Prostate gland (tissue), 2 donors: ENCODE measurements at regions not wholly inside any gene's neighbourhood (a gene's known extent, or its start where the extent isn't known, plus 50 kb on each side); places are given as distances from the start of the nearest gene placed in this dataset.
"Not testable (repeated sequence)": the region's sequence is repeated elsewhere in the genome, so short reads cannot be mapped to it uniquely, and the experiment has no call there.

Experiments used
- DNase-seq: peaks from one replicate; pipeline ENCODE4 v3.0.0-alpha.2; 2019; ENCODE audit warnings: low spot score
- H3K27ac ChIP-seq, 2 donors: fragments of 200-600 bp; sonication (generic); 2 replicates each; pipeline ENCODE4 v1.5.1; 2017 to 2019
- H3K27me3 ChIP-seq: fragments of 200-600 bp; sonication (generic); replicated peaks from 2 replicates; pipeline ENCODE4 v1.5.1; 2019; ENCODE audit not compliant: insufficient read depth
- H3K36me3 ChIP-seq, 2 donors: fragments of 200-600 bp; sonication (generic); 1 replicate in 1 of 2; 2 replicates in 1 of 2; pipeline versions ENCODE4 v1.5.1 to v1.8.1; 2017 to 2019
- H3K4me1 ChIP-seq: fragments of 200-600 bp; sonication (generic); replicated peaks from 2 replicates; pipeline ENCODE4 v1.5.1; 2019
- H3K4me3 ChIP-seq, 2 donors: fragments of 200-600 bp; sonication (generic); 2 replicates each; pipeline ENCODE4 v1.5.1; 2017 to 2019
- H3K9me3 ChIP-seq: fragments of 200-600 bp; sonication (generic); 2 replicates; pipeline ENCODE4 v1.5.1; 2017
- CTCF ChIP-seq, 4 experiments: fragments of 200-600 bp in 2 of 4; fragments of 450-650 bp in 2 of 4; sonication (generic) in 2 of 4; IDR thresholded peaks; 1 replicate in 3 of 4; 2 replicates in 1 of 4; pipeline ENCODE4 v1.5.1; 2016 to 2019; ENCODE audit warnings: antibody characterized with exemption in 4 of 4, mild to moderate bottlenecking in 2 of 4, moderate library complexity in 2 of 4
- POLR2A ChIP-seq: fragments of 450-650 bp; IDR thresholded peaks from one replicate; pipeline ENCODE4 v1.6.1; 2016; ENCODE audit warnings: antibody characterized with exemption, mild to moderate bottlenecking
- POLR2AphosphoS5 ChIP-seq: sonication (generic); formaldehyde crosslinking; IDR thresholded peaks from one replicate; pipeline ENCODE4 v1.6.1; 2017; ENCODE audit warnings: antibody characterized with exemption
- WGBS: methylation state at CpG from one replicate; pipeline ENCODE4 v1.1.5; 2018; 5-methylcytosine and 5-hydroxymethylcytosine counted together
- intact Hi-C: fragments of 100-400 bp; cut with DNase I; formaldehyde crosslinking; loops from one replicate; pipeline ENCODE4 v1.14.2; 2022

- no peaks in the 10 kb centered on the region for H3K27me3 ChIP-seq
- H3K4me1 ChIP-seq, result no peaks in the 10 kb centered on the region
- no peak overlapping the region for H3K27ac ChIP-seq
- no peak for DNase-seq
- H3K36me3 ChIP-seq, result no peaks in the 10 kb centered on the region
- intact Hi-C loops, result no loop called here
- no peak overlapping the region for H3K4me3 ChIP-seq
- 79% methylated on average over 3 of the region's 3 CpGs for WGBS
- no peaks in the 10 kb centered on the region for H3K9me3 ChIP-seq
- TF ChIP-seq CTCF (IDR thresholded peaks at IDR 0.05), result no peak
- no peak for TF ChIP-seq POLR2A
- no peak for TF ChIP-seq POLR2AphosphoS5
Observed at GRCh38 chr9:24051587-24051986, 225.5 kb upstream of the ELAVL2 start.

- H3K36me3 ChIP-seq, intact Hi-C loops, H3K4me3 ChIP-seq, DNase-seq, H3K27me3 ChIP-seq, H3K27ac ChIP-seq, H3K4me1 ChIP-seq, H3K9me3 ChIP-seq: not testable (repeated sequence)
- WGBS, result 94% methylated on average over 3 of the region's 3 CpGs
Observed at GRCh38 chr9:24050239-24050638, 224.2 kb upstream of the ELAVL2 start.

- Histone ChIP-seq H3K4me3 (no peak overlapping the region), H3K27me3 (no peaks in the 10 kb centered on the region), H3K4me1 (no peaks in the 10 kb centered on the region), H3K36me3 (no peaks in the 10 kb centered on the region), H3K27ac (no peak overlapping the region), H3K9me3 (no peaks in the 10 kb centered on the region)
- DNase-seq, result no peak
- TF ChIP-seq CTCF (IDR thresholded peaks at IDR 0.05) (no peak), POLR2AphosphoS5 (no peak), POLR2A (no peak)
- intact Hi-C loops, result no loop called here
- WGBS, result 92% methylated on average over 3 of the region's 3 CpGs
Observed at GRCh38 chr9:24045150-24045549, 219.1 kb upstream of the ELAVL2 start.

- DNase-seq, result no peak
- no peak overlapping the region for H3K4me3 ChIP-seq
- H3K9me3 ChIP-seq, result no peaks in the 10 kb centered on the region
- no peaks in the 10 kb centered on the region for H3K4me1 ChIP-seq
- H3K27me3 ChIP-seq, result no peaks in the 10 kb centered on the region
- H3K27ac ChIP-seq, result no peak overlapping the region
- TF ChIP-seq POLR2A (no peak), CTCF (IDR thresholded peaks at IDR 0.05) (no peak), POLR2AphosphoS5 (no peak)
- WGBS, result 91% methylated on average over 5 of the region's 5 CpGs
- intact Hi-C loops, result no loop called here
- H3K36me3 ChIP-seq, result no peaks in the 10 kb centered on the region
Observed at GRCh38 chr9:24044576-24044975, 218.5 kb upstream of the ELAVL2 start.

- intact Hi-C loops, result no loop called here
Observed at GRCh38 chr9:24041160-24041690, 215.2 kb upstream of the ELAVL2 start.

More at GRCh38 chr9:24041160-24041690, 215.2 kb upstream of the ELAVL2 start:
- WGBS, result 40% methylated on average over 5 of the region's 5 CpGs
- TF ChIP-seq POLR2A (no peak), POLR2AphosphoS5 (no peak), CTCF (IDR thresholded peaks at IDR 0.05) (no peak)
- Histone ChIP-seq H3K4me3 (no peak overlapping the region), H3K4me1 (no peaks in the 10 kb centered on the region), H3K9me3 (no peaks in the 10 kb centered on the region), H3K27me3 (no peaks in the 10 kb centered on the region), H3K27ac (no peak overlapping the region), H3K36me3 (no peaks in the 10 kb centered on the region)
- no peak for DNase-seq
